GM19025 (cell line): ENCODE measurements at regions not wholly inside any gene's neighbourhood (a gene's known extent, or its start where the extent isn't known, plus 50 kb on each side); places are given as distances from the start of the nearest gene placed in this dataset.

ENCODE experiments used
- ATAC-seq: cut with Tn5 transposase; IDR thresholded peaks from one replicate; pipeline ENCODE4 v1.9.1; 2021; ENCODE audit warnings: mild to moderate bottlenecking, low read depth, moderate library complexity; ENCODE audit not compliant: unreplicated experiment

DNA sequence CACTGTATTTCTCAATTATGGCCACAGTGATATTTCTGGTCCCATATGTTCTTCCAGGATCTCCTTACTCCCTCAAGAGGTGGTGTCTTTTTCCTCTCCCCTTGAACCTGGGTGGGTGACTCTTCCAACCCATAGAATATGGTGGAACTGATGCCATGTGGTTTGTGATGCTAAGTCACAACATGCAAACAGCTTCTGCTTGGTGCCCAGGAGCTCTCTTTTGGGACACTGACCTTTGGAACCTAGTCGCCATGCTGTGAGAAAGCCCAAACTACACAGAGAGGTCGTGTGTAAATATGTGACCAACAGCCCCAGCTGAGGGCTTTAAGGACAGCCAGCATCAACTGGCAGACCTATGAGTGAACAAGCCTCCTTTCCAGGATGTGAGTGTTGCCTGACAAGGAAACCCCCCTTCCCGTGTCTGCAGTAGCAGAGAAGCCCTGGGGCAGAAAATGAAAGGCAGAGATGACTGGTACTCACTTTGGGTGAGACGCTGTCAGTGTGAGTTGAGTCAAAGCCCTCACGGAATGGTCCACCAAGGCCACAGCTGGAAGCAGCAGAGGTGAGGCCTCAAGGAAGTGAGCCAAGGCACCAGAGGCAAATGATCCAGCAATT, 223.4 kb downstream of the BCOR start:
- peak; percentile 88 for ATAC-seq

GRCh38 chrX:39875834-39876628, 221.7 kb downstream of the BCOR start:
- no peak for ATAC-seq

GRCh38 chrX:39877905-39878304, 219.9 kb downstream of the BCOR start:
- ATAC-seq, result no peak

DNA sequence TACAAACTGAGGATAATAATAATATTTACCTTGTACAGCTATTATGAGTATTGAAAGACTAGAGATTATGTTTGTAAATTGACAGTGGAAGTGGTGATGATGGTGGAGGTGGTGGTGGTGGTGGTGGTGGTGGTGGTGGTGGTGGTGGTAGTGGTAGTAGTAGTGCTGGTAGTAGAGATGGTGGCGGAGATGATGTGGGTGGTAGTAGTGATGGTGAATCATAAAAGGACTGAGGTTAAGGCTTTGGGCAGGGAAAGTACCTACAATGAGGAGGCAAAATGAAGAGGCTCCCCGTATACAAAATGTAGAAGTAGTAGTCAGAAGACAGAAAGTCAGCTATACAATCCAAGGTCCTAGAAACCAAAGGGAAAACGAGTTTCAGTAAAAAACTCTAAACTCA, 214.1 kb downstream of the BCOR start:
- ATAC-seq, result no peak

DNA sequence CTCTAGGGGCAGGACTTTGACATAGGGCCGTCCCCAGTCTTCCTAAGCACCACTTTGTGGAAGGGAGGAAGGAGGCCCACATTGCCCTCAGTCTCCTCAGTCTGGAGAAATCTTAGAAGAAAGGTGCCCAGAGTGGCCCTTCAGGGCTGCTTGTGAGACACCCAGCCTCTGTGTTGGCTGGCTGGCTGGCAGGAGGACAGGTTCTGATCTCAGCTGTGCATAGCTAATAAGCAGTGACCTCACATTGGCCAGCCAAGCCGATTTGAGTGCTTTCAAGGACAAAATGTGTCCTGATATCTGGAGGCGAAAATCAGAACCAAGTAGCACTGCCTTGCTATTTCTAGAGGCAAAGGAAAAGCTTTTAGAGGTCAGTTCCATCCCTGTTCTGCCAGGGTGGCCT, 211.5 kb downstream of the BCOR start:
- ATAC-seq, result no peak

DNA sequence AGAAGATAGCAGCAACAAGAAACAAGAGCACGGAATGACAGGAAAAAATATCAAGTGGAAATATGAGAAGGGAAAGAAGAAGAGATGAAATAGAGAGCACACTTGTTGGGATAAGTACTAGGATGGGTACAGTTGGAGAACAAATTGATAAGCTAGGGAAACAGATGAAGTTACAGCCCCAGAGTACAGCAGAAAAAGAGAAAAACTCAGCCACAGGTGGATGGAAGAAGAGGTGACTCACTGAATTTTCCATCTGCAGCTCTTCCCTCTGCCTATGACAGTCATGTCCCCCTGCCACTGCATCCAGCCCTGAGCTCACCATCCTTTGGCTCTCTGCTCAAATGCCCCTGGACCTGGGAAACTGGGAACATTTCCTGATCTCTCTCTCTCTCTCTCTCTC, 209.0 kb downstream of the BCOR start:
- no peak for ATAC-seq

GRCh38 chrX:39889704-39890103, 208.1 kb downstream of the BCOR start:
- ATAC-seq, result no peak

- ATAC-seq, result no peak
These were observed 207.0 kb downstream of the BCOR start for GRCh38 chrX:39890807-39891206.

DNA sequence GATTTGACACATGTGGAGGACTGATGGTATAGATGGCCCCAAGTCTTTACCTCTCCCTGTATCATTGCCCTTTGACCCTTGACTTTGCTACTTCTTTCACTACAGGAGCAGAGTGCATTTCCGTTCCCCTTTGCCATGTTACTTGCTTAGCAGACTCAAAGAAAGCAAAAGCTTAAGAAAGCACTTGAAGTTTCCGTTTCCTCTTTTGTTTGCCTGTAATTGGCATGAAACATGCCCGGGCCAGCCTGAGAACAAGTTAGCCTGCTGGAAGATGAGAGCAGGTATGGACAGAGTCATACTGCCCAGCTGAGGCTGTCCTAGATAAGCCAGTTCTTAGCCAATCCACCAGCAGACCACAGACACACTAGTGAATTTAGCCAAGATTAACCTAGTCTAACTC, 206.0 kb downstream of the BCOR start:
- ATAC-seq, result peak; percentile 51

DNA sequence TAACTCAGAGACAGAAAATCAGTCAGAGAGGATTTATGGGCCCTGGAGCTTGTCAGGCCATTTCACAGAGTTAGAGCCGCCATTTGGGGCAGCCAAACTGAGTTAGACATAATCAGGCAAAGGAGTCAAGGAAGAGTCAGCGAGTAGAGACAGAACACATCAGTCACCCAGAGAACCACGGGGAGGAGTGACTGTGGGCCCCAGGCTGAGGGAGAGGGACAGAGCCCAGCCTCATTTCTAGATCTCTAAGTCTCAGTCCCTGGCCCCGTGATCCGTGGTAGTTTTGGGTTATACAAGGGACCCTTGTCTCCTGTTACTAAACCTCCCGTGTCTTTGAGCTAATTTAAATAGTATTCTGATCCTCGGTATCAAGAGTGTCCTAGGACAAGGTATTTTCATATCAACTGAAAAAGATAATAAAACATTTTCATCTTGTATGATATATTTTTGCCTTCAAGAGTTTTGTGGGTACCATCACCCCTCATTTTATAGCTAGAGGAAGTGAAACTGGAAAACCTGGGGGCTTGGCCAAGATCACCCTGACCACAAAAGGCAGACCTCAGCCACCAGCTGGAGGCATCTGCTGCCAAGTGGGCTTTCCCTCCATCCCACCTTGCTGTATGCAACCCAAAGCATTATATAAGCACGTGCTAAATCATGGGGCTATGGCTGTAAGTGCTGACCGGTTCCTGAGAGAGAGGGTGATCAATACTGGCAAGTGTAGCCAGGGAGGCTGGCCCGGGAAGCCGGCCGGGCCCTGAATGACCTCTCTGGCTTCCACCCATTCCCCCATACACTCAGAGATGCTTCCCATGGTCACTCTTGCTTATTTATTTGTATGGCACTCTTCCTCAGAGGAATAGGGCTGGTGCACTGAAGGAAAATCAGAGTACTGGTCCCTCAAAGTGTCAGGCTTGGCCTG, 204.1 kb downstream of the BCOR start:
- ATAC-seq, result no peak

DNA sequence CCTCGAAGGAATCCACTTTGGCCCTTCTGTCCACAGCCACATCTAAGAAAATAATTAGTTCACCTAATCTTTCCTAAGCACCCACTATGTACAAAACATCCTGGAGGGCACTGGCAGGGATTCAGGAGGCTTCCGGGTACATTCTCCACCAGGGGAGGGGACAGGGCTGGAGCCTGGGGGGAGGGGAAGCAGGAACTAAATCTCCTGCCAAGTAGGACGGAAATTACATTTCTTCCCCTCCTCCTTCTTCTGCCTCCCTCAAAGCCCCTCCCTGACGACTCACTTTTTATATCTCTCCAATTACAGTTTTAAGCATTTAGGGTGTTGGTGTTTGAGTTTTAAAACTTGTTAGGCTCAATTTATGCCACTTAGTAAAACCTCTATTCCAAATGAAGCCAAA, 203.1 kb downstream of the BCOR start:
- no peak for ATAC-seq

DNA sequence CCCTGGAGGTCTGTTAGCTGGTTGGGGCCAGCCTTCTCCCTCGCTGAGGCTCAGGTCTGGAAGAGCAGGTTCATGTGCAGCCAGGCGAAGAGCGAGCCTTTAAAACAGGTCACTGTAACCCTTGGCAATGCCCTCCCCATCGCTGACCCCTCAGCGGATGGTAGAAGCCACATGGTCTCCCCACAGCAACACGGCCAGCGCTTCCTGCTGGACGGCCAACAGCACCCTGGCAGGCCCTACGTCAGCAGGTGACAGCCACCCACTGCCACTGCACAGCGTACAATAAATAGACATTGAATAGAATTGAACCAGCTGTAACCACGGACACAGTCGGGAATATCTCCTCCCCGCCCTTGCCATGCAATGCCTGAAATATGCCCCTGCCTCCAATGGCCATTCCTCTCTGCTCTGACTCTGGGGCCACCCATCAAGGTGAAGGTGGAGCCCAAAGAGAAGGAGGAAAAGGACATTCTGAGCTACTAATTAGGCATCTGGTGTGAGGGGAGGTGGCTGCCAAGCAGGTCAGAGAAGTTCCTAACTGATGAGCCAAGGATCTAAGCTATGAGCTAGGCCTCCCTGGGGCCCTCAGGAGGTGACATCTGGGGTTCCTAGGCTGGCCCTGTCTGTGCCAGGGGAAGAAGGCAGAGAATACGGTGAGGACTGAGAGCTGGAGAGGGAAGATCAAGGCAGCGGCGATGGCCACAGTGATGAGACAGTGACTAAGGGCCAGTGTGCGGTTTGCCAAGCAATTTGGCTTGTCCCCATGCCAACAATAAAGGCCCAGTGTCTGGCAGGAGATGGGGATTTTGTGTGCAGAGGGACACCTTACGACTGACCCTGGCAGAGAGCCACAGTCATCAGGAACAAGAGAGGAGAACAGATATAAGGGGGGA, 202.3 kb downstream of the BCOR start:
- no peak for ATAC-seq

GRCh38 chrX:39896951-39897740, 200.6 kb downstream of the BCOR start:
- ATAC-seq, result no peak

DNA sequence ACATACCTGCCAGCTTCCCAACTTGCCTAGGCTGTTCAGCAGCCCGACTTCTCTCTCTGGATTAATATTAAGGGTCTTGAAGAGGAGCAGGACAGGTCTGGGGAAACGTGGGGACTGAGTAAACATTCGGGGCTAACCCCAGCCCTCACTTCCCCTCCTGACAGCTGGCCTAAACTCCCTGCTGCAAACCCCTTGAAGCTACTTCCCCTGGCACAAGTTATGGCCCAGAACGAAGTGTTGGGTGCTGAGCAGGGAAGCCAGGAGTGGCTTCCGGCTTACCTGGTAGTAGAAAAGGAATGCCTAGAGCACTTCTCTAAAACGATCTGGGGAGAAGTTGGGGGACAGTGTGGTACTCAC, 200.0 kb downstream of the BCOR start:
- no peak for ATAC-seq

DNA sequence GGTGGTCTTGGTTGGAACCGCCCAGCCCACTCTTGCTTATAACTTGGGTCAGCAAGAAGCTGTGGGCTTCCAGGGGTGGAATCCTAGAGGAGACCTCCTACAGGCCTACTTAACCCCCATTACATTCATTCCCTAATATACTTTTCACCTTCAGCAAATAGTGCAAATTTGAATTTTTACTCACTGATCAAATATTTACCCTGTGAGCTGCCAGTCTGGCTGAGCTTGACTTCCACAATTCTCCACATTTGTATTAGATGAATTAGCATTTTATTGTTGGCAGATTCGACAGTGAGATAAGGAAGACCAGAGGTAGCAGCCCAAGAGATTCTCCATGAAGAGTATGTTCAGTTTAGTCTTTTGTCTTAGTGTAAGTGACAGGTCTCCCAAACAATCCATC, 199.6 kb downstream of the BCOR start:
- ATAC-seq, result no peak

DNA sequence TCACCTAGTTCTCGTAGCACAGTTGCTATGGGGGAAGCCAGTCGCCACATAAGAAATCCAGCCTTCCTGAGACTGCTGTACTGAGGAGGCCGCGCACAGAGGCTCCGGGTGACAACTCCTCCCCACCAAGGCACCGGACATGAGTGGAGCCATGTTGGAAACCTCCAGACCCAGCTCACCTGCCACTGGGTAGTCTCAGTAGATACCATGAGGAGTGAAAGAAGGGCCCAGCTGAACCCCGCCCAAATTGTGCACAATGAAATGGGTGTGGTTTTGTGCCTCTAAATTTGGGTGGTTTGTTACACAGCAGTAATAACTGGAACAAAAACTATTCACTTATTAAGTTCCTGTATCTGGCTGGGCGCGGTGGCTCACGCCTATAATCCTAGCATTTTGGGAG, 198.7 kb downstream of the BCOR start:
- no peak for ATAC-seq

- no peak for ATAC-seq
These were observed 197.6 kb downstream of the BCOR start for GRCh38 chrX:39899856-39900776.

DNA sequence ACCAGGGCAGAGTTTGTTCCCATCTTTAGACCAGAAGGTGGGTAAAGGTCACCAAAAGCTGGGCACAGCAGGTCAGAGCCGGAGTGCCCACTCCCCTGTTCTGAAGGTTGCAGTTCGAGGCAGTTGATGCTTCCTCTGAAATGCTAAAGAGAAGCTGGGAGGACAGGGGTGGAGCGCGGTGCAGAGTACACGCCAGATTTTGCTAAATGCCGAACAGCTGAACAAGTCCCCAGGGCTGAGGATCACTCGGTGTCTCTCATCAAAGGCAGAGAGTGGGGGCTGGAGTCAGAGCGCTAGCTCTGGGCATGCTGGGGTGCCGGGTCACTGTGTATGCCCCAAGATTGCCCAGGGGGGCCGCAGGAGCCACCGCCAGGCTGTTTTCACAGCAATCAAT, 197.0 kb downstream of the BCOR start:
- no peak for ATAC-seq

- ATAC-seq, result no peak
These were observed 194.4 kb downstream of the BCOR start for GRCh38 chrX:39903343-39903742.
